Right atrium auricular region (tissue), 2 donors: ENCODE measurements at regions not wholly inside any gene's neighbourhood (a gene's known extent, or its start where the extent isn't known, plus 50 kb on each side); places are given as distances from the start of the nearest gene placed in this dataset.
A peak's percentile ranks its signal among the peaks of the same experiment; 100 is the strongest.
"Not testable (repeated sequence)": the region's sequence is repeated elsewhere in the genome, so short reads cannot be mapped to it uniquely, and the experiment has no call there.

Source experiments
- DNase-seq: peaks from one replicate; pipeline ENCODE4 v3.0.0-alpha.2; 2019; ENCODE audit warnings: low spot score
- H3K27ac ChIP-seq, 2 donors: fragments of 200-600 bp; sonication (generic); 1 replicate in 1 of 2; 2 replicates in 1 of 2; pipeline ENCODE4 v1.5.1; 2016 to 2019
- H3K27me3 ChIP-seq, 2 donors: fragments of 200-600 bp; sonication (generic); one replicate each; pipeline versions ENCODE4 v1.5.1 to v1.6.0; 2017 to 2019
- H3K36me3 ChIP-seq: fragments of 200-600 bp; sonication (generic); one replicate; pipeline ENCODE4 v1.5.1; 2016
- H3K4me1 ChIP-seq, 2 donors: fragments of 200-600 bp; sonication (generic); one replicate each; pipeline versions ENCODE4 v1.5.1 to v1.6.0; 2017 to 2019
- H3K4me3 ChIP-seq, 2 donors: fragments of 200-600 bp; sonication (generic); 1 replicate in 1 of 2; 2 replicates in 1 of 2; pipeline ENCODE4 v1.5.1; 2017 to 2019; ENCODE audit warnings: mild to moderate bottlenecking in 1 of 2, moderate library complexity in 1 of 2
- H3K9me3 ChIP-seq, 2 donors: fragments of 200-600 bp; sonication (generic); one replicate each; pipeline ENCODE4 v1.5.1; 2019
- TF ChIP-seq, protein P1 (sequence below), 2 donors: fragments of 200-600 bp; sonication (generic); IDR thresholded peaks; one replicate each; pipeline ENCODE4 v1.5.1; 2019; ENCODE audit warnings: antibody characterized with exemption in 2 of 2

DNA sequence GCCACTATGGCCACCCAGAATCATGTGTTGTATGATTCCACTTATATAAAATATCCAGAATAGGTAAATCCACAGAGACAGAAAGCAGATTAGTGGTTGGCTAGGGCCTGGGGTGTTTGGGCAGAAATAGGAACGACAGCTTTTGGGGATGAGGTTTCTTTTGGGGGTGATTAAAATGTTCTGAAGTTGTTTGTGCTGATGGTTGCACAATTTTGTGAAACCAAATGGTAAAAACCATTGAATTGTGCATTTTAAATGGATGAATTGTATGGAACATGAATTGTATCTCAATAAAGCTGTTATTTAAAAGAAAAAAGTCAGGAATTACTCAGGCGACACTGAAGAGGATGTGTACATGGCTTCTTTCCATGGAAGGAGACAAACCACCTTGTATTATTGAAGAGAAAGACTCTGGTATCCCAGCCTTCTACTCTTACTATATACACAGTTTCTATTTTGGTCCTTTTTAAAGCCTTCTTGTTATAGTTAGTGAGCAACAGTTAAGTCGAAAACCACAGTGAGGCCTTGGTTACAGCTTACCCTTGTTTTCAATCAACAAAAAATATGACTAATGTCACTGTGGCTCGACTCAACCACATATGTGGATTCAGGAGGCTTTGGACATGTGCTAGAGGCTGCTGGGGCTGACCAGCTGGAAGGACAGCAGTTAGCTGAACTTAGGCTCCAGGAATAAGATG is 57.1 kb upstream of the KMT2E start:
- Histone ChIP-seq H3K27ac (peak overlapping the region in 1 of 2 donors; percentile 57), H3K36me3 (no peaks in the 10 kb centered on the region), H3K9me3 (no peaks in the 10 kb centered on the region), H3K4me3 (no peak overlapping the region), H3K27me3 (no peaks in the 10 kb centered on the region), H3K4me1 (peaks cover 0 to 26% of the 10 kb centered on the region in 2 donors)
- DNase-seq: no peak
- TF ChIP-seq, protein P1, sequence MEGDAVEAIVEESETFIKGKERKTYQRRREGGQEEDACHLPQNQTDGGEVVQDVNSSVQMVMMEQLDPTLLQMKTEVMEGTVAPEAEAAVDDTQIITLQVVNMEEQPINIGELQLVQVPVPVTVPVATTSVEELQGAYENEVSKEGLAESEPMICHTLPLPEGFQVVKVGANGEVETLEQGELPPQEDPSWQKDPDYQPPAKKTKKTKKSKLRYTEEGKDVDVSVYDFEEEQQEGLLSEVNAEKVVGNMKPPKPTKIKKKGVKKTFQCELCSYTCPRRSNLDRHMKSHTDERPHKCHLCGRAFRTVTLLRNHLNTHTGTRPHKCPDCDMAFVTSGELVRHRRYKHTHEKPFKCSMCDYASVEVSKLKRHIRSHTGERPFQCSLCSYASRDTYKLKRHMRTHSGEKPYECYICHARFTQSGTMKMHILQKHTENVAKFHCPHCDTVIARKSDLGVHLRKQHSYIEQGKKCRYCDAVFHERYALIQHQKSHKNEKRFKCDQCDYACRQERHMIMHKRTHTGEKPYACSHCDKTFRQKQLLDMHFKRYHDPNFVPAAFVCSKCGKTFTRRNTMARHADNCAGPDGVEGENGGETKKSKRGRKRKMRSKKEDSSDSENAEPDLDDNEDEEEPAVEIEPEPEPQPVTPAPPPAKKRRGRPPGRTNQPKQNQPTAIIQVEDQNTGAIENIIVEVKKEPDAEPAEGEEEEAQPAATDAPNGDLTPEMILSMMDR (IDR thresholded peaks at IDR 0.05): no peak

DNA sequence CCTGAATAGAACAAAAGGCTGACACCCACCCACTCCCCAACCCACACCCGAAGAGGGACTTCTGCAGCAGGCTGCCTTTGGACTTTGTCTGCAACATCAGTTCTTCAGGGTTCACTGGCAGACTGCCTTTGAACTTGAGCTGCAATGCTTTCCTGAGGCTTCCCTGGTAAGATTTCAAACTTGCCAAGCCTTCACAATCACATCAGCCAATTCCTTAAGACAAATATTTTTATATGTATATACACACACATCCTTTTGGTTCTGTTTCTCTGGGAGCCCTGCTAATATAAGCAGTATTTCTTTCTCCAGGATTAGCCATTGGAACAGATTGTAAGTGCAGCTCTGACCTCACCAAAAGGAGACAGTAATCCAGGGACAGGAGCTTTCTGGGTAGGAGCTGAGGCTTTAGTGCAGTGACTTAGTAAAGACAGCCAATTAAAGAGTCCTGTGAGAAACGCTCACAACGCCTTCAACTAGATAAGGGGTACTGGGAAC is 55.6 kb upstream of the KMT2E start:
- Histone ChIP-seq H3K27ac (peak overlapping the region in 1 of 2 donors; percentile 8), H3K4me3 (no peak overlapping the region), H3K4me1 (peaks cover 0 to 40% of the 10 kb centered on the region in 2 donors), H3K9me3 (no peaks in the 10 kb centered on the region), H3K27me3 (no peaks in the 10 kb centered on the region), H3K36me3 (no peaks in the 10 kb centered on the region)
- no peak for DNase-seq
- TF ChIP-seq, protein P1 (IDR thresholded peaks at IDR 0.05): no peak

DNA sequence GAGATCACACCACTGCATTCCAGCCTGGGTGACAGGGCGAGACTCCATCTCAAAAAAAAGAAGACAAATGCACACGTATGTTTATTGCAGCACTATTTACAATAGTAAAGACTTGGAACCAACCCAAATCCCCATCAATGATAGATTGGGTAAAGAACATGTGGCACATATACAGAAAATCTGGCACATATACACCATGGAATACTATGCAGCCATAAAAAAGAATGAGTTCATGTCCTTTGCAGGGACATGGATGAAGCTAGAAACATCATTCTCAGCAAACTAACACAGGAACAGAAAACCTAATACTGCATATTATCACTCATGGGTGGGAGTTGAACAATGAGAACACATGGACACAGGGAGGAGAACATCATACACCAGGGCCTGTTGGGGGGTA is 54.5 kb upstream of the KMT2E start:
- H3K4me3 ChIP-seq, H3K27ac ChIP-seq, DNase-seq, H3K27me3 ChIP-seq, H3K9me3 ChIP-seq, H3K36me3 ChIP-seq: not testable (repeated sequence)
- peaks cover 0 to 51% of the 10 kb centered on the region in 2 donors for H3K4me1 ChIP-seq

DNA sequence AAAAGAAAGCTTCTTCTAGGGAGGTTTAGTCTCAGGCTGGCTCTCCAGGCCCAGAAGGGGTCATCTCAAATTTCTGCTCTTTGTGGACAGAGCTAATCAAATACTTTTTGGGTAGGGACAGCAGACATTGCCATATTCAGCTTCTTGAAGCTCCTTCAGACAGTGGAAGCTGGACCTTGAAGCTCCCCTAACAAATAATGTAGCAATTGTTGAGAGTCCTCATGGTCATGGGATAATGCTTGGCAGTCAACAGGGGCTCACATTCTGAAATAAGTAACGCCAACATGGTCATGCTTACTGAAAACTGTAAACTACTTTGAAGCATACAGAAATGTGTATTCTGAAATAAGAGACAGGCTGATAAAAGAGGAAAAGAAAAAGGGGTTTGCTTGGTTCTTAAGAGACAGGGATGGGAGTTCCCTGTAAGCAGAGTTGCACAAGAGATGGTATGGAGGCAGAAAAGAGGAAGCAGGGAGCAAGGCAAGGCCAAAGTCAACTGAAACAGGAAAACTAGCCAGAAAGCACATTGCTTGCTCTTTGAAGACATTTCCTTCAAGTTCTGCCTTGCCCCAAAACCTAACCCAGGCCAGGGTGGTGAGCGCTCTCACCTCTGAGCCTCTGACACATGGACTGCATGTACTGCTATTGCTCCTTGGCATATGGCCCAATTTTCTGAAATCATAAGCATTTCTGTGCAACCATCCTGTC is 53.1 kb upstream of the KMT2E start:
- TF ChIP-seq, protein P1 (IDR thresholded peaks at IDR 0.05): no peak
- Histone ChIP-seq H3K9me3 (no peaks in the 10 kb centered on the region), H3K4me3 (no peak overlapping the region), H3K4me1 (peaks cover 0 to 56% of the 10 kb centered on the region in 2 donors), H3K36me3 (no peaks in the 10 kb centered on the region), H3K27me3 (no peaks in the 10 kb centered on the region), H3K27ac (peak overlapping the region; percentile 59 to 76)
- DNase-seq: peak; percentile 80

DNA sequence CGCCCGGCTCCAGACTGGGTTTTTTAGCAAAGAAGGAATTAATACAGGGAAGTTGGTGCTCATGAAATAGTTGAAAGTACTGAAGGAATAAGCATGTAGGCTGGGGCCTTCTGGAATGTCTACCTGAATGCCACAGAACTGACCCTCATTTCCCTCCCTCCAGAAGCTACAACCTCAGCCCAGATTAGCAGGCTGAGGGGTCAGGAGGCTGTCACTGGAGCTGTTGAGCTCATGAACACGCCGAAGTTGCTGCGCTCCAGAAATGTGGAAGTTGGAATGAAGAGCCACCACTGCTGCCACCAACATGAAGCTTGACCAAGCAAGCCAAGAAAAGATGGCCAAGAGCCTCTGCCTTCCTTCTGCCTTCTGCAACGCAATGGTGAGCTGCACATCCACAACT is 52.2 kb upstream of the KMT2E start:
- Histone ChIP-seq H3K36me3 (no peaks in the 10 kb centered on the region), H3K27me3 (no peaks in the 10 kb centered on the region), H3K4me3 (no peak overlapping the region), H3K4me1 (peaks cover 0 to 56% of the 10 kb centered on the region in 2 donors), H3K9me3 (no peaks in the 10 kb centered on the region), H3K27ac (peak overlapping the region; percentile 14 to 76)
- DNase-seq: no peak
- TF ChIP-seq, protein P1 (IDR thresholded peaks at IDR 0.05): no peak

DNA sequence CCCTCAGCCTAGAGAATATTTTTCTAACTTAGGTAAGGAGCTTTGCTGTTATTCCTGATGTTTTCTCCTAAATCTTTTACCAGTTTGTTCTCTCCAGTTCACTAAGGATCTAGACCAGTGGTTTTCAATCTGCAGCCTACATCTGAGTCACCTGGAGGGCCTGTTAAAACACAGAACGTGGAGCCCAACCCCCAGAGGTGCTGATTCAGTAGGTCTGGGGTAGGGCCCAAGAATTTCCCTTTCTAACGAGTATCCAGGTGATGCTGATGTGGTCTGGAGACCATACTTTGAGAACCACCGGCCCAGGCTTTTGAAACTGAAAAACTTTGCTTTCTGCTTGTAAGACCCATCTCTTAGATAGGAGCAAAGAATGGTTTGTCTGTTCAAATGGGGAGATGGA is 51.2 kb upstream of the KMT2E start:
- TF ChIP-seq, protein P1 (IDR thresholded peaks at IDR 0.05): no peak
- DNase-seq: no peak
- Histone ChIP-seq H3K9me3 (no peaks in the 10 kb centered on the region), H3K4me3 (no peak overlapping the region), H3K27ac (peak overlapping the region; percentile 47 to 76), H3K4me1 (peaks cover 0 to 49% of the 10 kb centered on the region in 2 donors), H3K27me3 (no peaks in the 10 kb centered on the region), H3K36me3 (no peaks in the 10 kb centered on the region)
